Activated T-cell treated with anti-CD3 and anti-CD28 coated beads, Interleukin-2, amount 50 U/mL, for 4 hours (primary cell): ENCODE measurements at regions not wholly inside any gene's neighbourhood (a gene's known extent, or its start where the extent isn't known, plus 50 kb on each side); places are given as distances from the start of the nearest gene placed in this dataset.

Source experiments
- ATAC-seq, 2 donors: fragments of 200-7000 bp; cut with Tn5 transposase; one replicate each; pipeline ENCODE4 v1.10.0; 2021
- DNase-seq: peaks from one replicate; pipeline ENCODE4 v3.0.0-alpha.2; 2020
- H3K27me3 Mint-ChIP-seq: one replicate; pipeline ENCODE4 v1.8.0; 2021; ENCODE audit warnings: low read depth, mixed read lengths
- H3K36me3 Mint-ChIP-seq: one replicate; pipeline ENCODE4 v1.8.0; 2022; ENCODE audit warnings: mixed read lengths; ENCODE audit not compliant: insufficient read depth
- H3K4me1 Mint-ChIP-seq: one replicate; pipeline ENCODE4 v1.8.0; 2021; ENCODE audit warnings: low read depth, mixed read lengths
- H3K4me3 Mint-ChIP-seq: one replicate; pipeline ENCODE4 v1.8.0; 2021; ENCODE audit warnings: mild to moderate bottlenecking, moderate library complexity, mixed read lengths
- H3K9me3 Mint-ChIP-seq: one replicate; pipeline ENCODE4 v1.8.0; 2021; ENCODE audit warnings: mixed read lengths

DNA sequence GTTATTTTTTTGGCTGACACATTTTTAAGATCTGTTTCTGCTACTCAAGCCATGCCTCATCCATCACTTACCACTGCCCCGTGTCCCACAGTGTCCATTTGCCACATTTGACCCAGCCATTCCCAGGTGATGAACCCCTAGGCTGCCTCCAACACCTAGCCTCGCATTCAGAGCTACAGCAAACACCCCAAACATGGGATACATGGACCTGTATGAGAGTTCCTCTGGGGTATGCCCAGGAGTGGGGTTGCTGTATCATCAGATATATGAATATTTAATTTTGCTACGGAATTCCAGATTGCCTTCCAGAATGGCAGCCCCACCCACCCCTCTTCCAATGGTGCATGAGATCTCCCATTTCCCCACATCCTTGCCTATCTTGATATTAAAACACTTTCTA is 190.1 kb upstream of the RNF32 start:
- H3K9me3 Mint-ChIP-seq = no peaks in the 10 kb centered on the region
- peaks cover 7% of the 10 kb centered on the region for H3K27me3 Mint-ChIP-seq
- H3K4me3 Mint-ChIP-seq = no peak overlapping the region
- ATAC-seq = no peak
- DNase-seq = no peak
- H3K4me1 Mint-ChIP-seq = no peaks in the 10 kb centered on the region
- no peaks in the 10 kb centered on the region for H3K36me3 Mint-ChIP-seq

DNA sequence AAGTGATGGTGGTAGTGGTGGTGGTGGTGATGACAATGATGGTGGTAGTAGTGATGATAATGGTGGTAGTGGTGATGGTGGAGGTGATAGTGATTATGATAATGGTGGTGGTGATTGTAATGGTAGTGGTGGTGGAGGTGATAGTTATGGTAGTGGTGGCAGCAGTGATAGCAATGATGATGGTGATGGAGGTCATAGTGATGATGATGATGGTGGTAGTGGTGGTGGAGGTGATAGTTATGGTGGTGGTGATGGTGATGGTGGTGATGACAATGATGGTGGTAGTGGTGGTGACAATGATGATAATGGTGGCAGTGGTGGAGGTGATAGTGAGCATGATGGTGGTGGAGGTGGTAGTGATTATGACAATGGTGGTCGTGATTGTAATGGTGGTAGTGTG is 191.7 kb upstream of the RNF32 start:
- no peaks in the 10 kb centered on the region for H3K4me1 Mint-ChIP-seq
- H3K9me3 Mint-ChIP-seq = no peaks in the 10 kb centered on the region
- H3K4me3 Mint-ChIP-seq = no peak overlapping the region
- no peak for DNase-seq
- peaks cover 6% of the 10 kb centered on the region for H3K27me3 Mint-ChIP-seq
- ATAC-seq = no peak
- no peaks in the 10 kb centered on the region for H3K36me3 Mint-ChIP-seq

DNA sequence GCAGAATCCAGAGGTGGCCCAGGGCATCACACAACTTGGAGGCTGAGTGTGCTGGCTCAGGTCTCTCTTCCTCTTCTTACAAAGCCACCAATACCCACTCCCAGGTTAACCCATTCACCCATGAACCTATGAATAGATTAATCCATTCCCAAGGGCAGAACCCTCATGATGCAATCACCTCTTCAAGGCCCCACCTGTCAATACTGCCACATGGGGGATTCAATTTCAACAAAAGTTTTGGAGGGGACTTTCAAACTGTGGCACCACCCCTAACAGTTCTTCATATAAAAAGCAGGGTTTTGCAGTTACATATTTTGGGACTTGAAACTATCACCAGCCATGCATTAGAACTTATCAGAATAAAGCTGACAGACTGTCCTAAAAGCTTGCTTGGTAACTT is 193.6 kb upstream of the RNF32 start:
- ATAC-seq (no peak), DNase-seq (no peak)
- Mint-ChIP-seq H3K9me3 (no peaks in the 10 kb centered on the region), H3K4me3 (no peak overlapping the region), H3K36me3 (no peaks in the 10 kb centered on the region), H3K4me1 (no peaks in the 10 kb centered on the region), H3K27me3 (peaks cover 3% of the 10 kb centered on the region)

DNA sequence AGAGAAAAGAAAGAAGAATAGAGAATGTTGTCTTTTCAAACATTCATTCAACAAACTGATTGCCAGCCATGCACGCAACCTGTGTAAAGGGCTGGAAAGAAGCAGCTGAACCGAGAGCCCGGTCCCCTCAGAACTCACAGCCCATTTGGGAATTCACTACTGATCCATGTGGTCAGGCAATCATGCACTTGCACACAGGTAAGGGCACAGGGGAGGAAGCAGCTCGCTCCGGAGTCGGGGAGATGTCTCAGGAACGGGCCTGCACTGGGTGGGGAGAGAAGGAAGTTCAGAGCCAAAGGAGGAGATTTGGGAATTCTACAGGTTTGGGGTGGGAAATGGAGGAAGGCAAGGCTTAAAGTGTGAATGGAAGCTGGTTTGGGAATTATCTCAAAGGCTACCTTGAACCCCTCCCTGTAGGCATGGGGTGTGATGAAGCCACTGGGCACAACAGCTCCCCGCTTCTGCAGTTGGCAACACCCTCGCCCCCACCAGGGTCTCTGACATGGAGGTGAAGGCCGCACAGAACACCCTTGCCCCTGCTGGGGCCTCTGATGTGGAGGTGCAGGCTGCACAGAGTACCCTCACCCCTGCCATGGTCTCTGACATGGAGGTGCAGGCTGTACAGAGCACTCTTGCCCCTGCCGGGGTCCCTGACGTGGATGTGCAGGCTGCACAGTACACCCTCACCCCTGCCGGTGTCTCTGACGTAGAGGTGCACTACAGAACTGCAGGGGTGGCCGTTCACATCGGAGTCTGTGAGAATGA is 194.4 kb upstream of the RNF32 start:
- peaks cover 3% of the 10 kb centered on the region for H3K27me3 Mint-ChIP-seq
- no peak for ATAC-seq

DNA sequence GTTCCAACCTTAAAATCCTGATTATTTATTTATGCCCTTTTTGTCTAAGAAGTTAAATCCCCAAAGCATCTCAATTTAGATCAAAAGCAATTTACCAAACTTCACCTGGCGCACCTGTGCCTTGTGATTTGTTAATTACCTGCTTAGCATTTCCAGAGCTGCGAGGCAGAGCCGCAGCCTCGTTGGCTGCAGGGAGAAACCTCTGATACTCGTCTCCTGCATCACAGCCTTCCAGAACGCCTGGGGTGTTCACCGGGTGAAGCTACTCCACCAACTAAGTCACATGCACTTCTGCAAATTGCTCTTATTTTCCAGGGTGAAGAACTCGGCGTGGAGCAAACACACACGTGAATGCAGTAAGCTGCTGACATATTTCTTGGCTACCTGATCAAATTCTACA is 198.1 kb upstream of the RNF32 start:
- H3K27me3 Mint-ChIP-seq = peaks cover 10% of the 10 kb centered on the region
- no peaks in the 10 kb centered on the region for H3K9me3 Mint-ChIP-seq
- no peaks in the 10 kb centered on the region for H3K4me1 Mint-ChIP-seq
- H3K36me3 Mint-ChIP-seq = no peaks in the 10 kb centered on the region
- ATAC-seq (no peak), DNase-seq (no peak)
- H3K4me3 Mint-ChIP-seq = no peak overlapping the region

More for the DNA sequence above, 194.4 kb upstream of the RNF32 start:
- Mint-ChIP-seq H3K9me3 (no peaks in the 10 kb centered on the region), H3K4me3 (no peak overlapping the region), H3K4me1 (no peaks in the 10 kb centered on the region), H3K36me3 (no peaks in the 10 kb centered on the region)
- DNase-seq = no peak

DNA sequence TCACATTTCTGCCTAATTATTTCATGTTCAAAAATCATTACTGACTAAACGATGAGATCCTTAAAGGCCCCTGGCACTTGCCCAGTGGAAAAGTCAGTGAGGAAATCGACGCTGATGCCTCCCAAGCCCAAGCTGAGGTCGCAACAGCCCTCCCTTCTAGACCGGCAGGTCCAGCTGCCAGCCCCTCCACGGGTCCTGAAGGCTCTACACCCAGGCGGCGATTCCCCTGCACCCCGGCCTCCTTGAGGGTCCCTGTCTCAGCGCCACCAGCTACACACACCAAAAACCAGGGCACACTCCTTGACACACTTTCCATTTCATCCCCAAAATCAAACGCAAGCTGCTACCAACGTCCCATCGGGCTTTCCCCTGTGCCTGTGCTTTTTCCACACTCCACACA is 200.1 kb upstream of the RNF32 start:
- Mint-ChIP-seq H3K27me3 (peaks cover 10% of the 10 kb centered on the region), H3K36me3 (no peaks in the 10 kb centered on the region), H3K4me3 (no peak overlapping the region), H3K9me3 (no peaks in the 10 kb centered on the region), H3K4me1 (no peaks in the 10 kb centered on the region)
- DNase-seq (no peak), ATAC-seq (no peak)

DNA sequence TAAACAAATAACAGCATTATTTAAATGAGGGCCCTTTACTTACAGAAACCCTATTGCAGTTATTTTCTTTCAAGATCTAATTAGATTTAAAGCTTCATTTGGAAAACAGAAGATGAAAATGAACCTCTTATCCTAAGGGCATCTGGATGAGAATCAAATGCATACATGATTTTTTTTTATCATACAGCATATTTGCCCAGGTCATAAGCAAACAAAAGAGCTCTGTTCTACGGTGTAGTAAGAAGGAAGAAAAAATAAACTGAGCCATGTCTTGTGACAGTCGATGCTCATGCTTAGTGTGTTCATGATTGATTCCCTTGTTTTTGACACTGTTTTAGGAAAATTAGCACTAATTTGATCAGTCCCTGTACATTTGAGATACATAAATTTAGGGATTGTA is 202.6 kb upstream of the RNF32 start:
- H3K36me3 Mint-ChIP-seq = no peaks in the 10 kb centered on the region
- ATAC-seq (no peak), DNase-seq (no peak)
- no peak overlapping the region for H3K4me3 Mint-ChIP-seq
- no peaks in the 10 kb centered on the region for H3K4me1 Mint-ChIP-seq
- H3K27me3 Mint-ChIP-seq = peaks cover 10% of the 10 kb centered on the region
- H3K9me3 Mint-ChIP-seq = no peaks in the 10 kb centered on the region

DNA sequence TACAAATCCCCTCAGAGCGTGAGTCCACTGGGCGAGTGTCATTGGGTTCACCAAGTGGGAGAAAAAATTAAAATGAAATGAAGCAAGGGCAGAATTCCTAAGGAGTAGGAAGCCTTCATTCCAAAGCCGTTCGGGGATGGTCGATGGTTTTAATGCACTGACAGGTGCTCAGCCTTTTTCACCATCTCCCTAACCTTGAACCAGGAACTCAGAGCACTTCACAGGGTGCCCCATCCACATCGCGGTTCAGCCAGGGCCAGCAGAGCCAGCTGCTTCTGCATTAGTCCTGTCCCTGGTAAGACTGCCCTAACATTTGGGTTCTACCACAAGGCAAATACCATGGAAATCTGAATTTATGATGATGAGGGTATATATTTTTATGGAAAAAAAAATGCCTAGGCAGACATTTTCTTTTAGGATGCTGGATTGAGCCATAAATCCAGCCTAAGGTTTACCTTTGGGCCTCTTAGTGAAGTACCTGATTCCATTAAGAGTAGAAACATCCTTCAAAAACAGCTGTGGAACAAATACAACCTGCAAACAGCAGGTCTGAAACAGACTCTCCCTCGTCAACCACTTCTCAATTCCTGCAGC is 203.5 kb upstream of the RNF32 start:
- ATAC-seq (no peak), DNase-seq (no peak)
- no peak overlapping the region for H3K4me3 Mint-ChIP-seq
- H3K36me3 Mint-ChIP-seq = no peaks in the 10 kb centered on the region
- H3K27me3 Mint-ChIP-seq = peaks cover 10% of the 10 kb centered on the region
- no peaks in the 10 kb centered on the region for H3K4me1 Mint-ChIP-seq
- H3K9me3 Mint-ChIP-seq = no peaks in the 10 kb centered on the region

DNA sequence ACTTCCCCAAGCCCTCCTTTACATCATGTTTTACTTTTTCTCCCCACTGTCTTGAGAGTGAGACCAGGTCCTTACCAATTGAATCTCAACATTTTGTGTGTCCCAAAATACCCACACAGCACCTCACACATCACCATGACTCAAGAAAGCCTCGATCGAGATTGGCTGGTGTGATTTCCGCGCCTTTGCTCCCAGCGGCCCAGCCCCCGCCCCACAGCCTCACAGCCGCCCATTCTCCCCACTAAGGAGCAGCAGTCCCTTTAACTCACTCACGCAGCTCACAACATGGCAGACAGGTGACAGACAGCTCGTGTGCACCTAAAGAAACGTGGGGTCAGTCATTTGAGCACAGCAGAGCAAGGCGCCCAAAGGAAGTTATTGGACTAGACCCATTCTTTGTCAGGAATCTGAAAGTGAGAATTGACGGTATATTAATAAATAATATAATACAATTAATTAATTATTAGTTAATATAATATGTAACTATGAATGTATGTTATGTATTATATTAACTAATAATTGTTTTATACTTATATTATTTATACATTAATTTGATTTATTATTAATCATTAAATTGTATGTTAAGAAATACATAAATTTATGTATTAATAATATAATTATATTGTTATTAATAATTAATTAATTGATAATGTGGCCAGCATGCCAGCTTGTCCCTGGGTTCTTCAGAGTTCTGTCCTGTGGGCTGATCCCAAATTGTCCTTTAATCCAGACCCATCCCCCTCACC is 204.9 kb upstream of the RNF32 start:
- Mint-ChIP-seq H3K27me3 (peaks cover 5% of the 10 kb centered on the region), H3K36me3 (no peaks in the 10 kb centered on the region), H3K4me1 (no peaks in the 10 kb centered on the region), H3K4me3 (no peak overlapping the region), H3K9me3 (no peaks in the 10 kb centered on the region)
- DNase-seq (no peak), ATAC-seq (no peak)

DNA sequence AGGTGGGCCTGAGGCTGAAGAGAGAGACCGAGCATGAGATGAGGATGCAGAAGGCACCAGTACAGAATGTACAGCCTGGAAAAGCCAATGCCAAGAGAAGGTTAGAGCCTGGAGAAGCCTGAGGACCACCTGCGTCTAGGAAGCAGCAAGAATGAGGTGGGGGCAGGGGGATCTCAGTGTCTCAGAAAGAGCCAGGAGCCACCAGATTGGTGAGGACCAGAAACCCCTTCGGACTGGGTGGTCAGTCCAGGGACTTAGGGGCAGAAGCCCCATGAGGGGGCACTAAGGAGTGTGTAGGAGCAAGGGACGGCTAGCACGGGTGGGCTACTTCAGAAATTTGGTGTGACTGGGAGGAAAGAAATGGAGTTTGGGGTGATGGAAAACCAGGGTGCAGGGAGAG is 205.9 kb upstream of the RNF32 start:
- Mint-ChIP-seq H3K27me3 (peaks cover 2% of the 10 kb centered on the region), H3K9me3 (no peaks in the 10 kb centered on the region), H3K36me3 (no peaks in the 10 kb centered on the region), H3K4me1 (no peaks in the 10 kb centered on the region), H3K4me3 (no peak overlapping the region)
- DNase-seq (no peak), ATAC-seq (no peak)

DNA sequence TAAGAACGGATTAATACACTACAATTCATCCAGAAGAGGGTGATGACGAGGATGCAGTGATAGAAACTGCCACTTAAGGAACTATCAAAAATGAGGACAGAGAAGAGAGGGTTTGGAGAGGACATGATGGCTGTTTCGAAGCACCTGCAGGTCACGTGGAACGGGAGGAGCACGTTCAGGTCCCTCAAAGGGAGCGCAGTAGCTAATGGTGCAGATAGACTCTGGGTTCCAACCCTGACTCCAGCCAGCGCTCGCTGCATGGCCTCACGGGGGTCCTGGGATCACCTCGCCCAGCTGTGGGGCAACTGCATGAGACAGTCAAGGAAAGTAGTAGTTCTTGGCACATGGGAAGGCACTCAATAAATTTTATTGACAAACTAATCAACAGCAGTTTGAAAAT is 208.6 kb upstream of the RNF32 start:
- peaks cover 2% of the 10 kb centered on the region for H3K27me3 Mint-ChIP-seq
- H3K36me3 Mint-ChIP-seq = no peaks in the 10 kb centered on the region
- no peaks in the 10 kb centered on the region for H3K9me3 Mint-ChIP-seq
- H3K4me3 Mint-ChIP-seq = no peak overlapping the region
- DNase-seq = no peak
- no peak for ATAC-seq
- no peaks in the 10 kb centered on the region for H3K4me1 Mint-ChIP-seq

DNA sequence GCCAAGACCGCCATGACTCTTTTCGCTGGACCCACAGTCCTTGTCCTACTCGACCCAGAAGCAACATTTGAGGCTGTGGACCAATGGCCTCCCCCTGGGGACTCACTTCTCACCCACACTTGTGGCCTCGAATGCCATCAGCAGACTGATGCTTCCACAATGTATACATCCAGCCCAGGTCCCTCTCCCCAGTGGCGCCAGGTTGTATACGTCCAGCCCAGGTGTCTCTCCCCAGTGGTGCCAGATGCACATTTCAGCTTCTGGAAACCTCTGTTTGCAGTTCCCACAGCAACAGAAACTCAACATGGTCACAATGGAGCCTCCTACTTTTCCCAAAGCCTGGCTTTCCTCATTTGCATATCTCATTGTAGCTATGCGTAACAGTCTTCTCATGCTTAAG is 210.5 kb upstream of the RNF32 start:
- peaks cover 5% of the 10 kb centered on the region for H3K27me3 Mint-ChIP-seq
- H3K4me3 Mint-ChIP-seq = no peak overlapping the region
- H3K36me3 Mint-ChIP-seq = no peaks in the 10 kb centered on the region
- no peak for ATAC-seq
- H3K9me3 Mint-ChIP-seq = no peaks in the 10 kb centered on the region
- no peaks in the 10 kb centered on the region for H3K4me1 Mint-ChIP-seq
- no peak for DNase-seq

DNA sequence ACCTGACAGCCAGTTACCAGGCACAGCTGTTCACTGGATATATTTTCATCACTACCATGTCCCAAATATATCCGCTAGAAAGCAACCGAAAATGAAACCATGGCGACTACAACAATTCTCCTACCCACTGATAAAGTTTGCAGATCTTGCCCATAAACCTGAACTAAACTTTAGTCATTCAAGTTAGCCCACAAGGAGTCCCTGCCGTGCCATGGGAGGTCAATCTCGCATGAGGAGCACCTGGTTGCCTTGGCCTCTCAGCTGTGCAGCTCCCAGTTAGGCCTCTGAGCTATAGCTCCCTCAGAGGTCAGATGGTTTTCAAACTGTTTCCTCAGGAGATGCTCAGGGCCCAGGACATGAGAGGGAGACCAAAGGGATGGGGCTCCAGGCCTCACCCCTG is 211.1 kb upstream of the RNF32 start:
- ATAC-seq (no peak), DNase-seq (no peak)
- no peaks in the 10 kb centered on the region for H3K9me3 Mint-ChIP-seq
- H3K27me3 Mint-ChIP-seq = peaks cover 11% of the 10 kb centered on the region
- H3K4me1 Mint-ChIP-seq = no peaks in the 10 kb centered on the region
- H3K4me3 Mint-ChIP-seq = no peak overlapping the region
- no peaks in the 10 kb centered on the region for H3K36me3 Mint-ChIP-seq

DNA sequence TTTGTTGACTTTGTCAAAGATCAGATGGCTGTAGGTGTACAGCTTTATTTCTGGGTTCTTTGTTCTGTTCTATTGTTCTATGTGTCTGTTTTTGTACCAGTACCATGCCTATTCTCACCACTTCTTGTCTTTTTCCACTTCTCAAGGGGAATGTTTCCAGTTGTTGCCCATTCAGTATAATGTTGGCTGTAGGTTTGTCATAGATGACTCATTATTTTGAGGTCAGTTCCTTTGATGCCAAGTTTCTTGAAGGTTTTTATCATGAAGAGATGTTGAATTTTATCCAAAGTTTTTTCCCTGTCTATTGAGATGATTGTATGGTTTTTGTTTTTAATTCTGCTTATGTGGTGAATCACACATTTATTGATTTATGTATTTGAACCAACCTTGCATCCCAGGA is 216.7 kb upstream of the RNF32 start:
- Mint-ChIP-seq H3K36me3 (no peaks in the 10 kb centered on the region), H3K4me1 (no peaks in the 10 kb centered on the region)

DNA sequence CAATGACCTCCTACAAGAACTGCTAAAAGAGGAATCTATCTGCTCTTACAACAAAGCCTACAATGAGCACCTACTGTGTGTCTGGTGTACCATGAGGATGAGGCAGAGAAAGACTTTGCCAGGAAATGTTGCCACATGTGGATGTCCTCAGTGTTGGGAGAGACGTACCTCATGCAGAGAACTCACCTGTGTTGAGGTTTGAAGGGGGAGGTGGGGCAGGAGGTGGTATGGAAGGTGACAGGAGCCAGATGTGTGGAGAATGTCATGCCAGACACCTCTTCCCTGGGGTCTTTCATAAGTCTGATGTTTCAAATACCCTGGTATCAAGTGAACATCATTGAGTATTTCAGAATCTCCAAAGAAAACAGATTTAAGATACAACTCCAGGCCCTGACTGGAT is 220.1 kb upstream of the RNF32 start:
- Mint-ChIP-seq H3K4me1 (no peaks in the 10 kb centered on the region), H3K9me3 (peaks cover 5% of the 10 kb centered on the region), H3K4me3 (no peak overlapping the region), H3K36me3 (no peaks in the 10 kb centered on the region), H3K27me3 (peaks cover 22% of the 10 kb centered on the region)
- no peak for ATAC-seq
- DNase-seq = no peak

More for the DNA sequence above, 216.7 kb upstream of the RNF32 start:
- H3K4me3 Mint-ChIP-seq = no peak overlapping the region
- no peak for DNase-seq
- ATAC-seq = no peak
- peaks cover 23% of the 10 kb centered on the region for H3K27me3 Mint-ChIP-seq
- peaks cover 5% of the 10 kb centered on the region for H3K9me3 Mint-ChIP-seq
